Smooth muscle cell (in vitro differentiated cells): ENCODE measurements at regions not wholly inside any gene's neighbourhood (a gene's known extent, or its start where the extent isn't known, plus 50 kb on each side); places are given as distances from the start of the nearest gene placed in this dataset.

Experiments
- DNase-seq: peaks from one replicate; lab custom pipeline; 2025; ENCODE audit not compliant: unreplicated experiment; lab: John Stamatoyannopoulos, UW
- H2AFZ ChIP-seq: fragments of 200-600 bp; sonication (generic); 2 replicates; pipeline ENCODE4 v1.6.0; 2016; ENCODE audit warnings: antibody characterized with exemption, low read depth, mild to moderate bottlenecking
- H3F3A ChIP-seq: fragments of 200-600 bp; sonication (generic); 2 replicates; pipeline ENCODE4 v1.6.0; 2017; ENCODE audit warnings: antibody characterized with exemption, low read depth
- H3K27ac ChIP-seq: fragments of 200-600 bp; sonication (generic); 2 replicates; pipeline ENCODE4 v1.5.1; 2016; ENCODE audit warnings: low read depth, mild to moderate bottlenecking
- H3K27me3 ChIP-seq: fragments of 200-600 bp; sonication (generic); 2 replicates; pipeline ENCODE4 v1.6.1; 2016; ENCODE audit warnings: low read depth, mild to moderate bottlenecking
- H3K36me3 ChIP-seq: fragments of 200-600 bp; sonication (generic); 2 replicates; pipeline ENCODE4 v1.5.1; 2016; ENCODE audit warnings: low read depth
- H3K4me1 ChIP-seq: fragments of 200-600 bp; sonication (generic); 2 replicates; pipeline ENCODE4 v1.5.1; 2016; ENCODE audit warnings: low read depth
- H3K4me2 ChIP-seq: fragments of 200-600 bp; sonication (generic); 2 replicates; pipeline ENCODE4 v1.6.0; 2016; ENCODE audit warnings: mild to moderate bottlenecking
- H3K4me3 ChIP-seq: fragments of 200-600 bp; sonication (generic); 2 replicates; pipeline ENCODE4 v1.5.1; 2016; ENCODE audit warnings: mild to moderate bottlenecking
- H3K79me2 ChIP-seq: fragments of 200-600 bp; sonication (generic); 2 replicates; pipeline ENCODE4 v1.6.0; 2016; ENCODE audit warnings: low read depth, mild to moderate bottlenecking
- H3K9ac ChIP-seq: fragments of 200-600 bp; sonication (generic); 2 replicates; pipeline ENCODE4 v1.6.0; 2016; ENCODE audit warnings: low read depth
- H3K9me3 ChIP-seq: fragments of 200-600 bp; sonication (generic); replicated peaks from 2 replicates; pipeline ENCODE4 v1.5.1; 2016; ENCODE audit warnings: low read depth
- H4K20me1 ChIP-seq: fragments of 200-600 bp; sonication (generic); 2 replicates; pipeline ENCODE4 v1.6.0; 2016; ENCODE audit warnings: low read depth
- CTCF ChIP-seq: fragments of 200-600 bp; sonication (generic); IDR thresholded peaks from 2 replicates; pipeline ENCODE4 v1.5.1; 2017; ENCODE audit warnings: borderline replicate concordance, mild to moderate bottlenecking, antibody characterized with exemption; ENCODE audit not compliant: insufficient read depth, poor library complexity, severe bottlenecking
- WGBS: methylation state at CpG from one replicate; pipeline ENCODE4 v1.1.7; 2016; ENCODE audit warnings: low lambda C conversion rate; 5-methylcytosine and 5-hydroxymethylcytosine counted together

- Histone ChIP-seq H3K4me1 (no peaks in the 10 kb centered on the region), H2AFZ (no peak overlapping the region), H3K27ac (no peak overlapping the region), H3K27me3 (no peaks in the 10 kb centered on the region), H3K4me3 (no peak overlapping the region), H3K4me2 (no peak overlapping the region), H3K9ac (no peak overlapping the region), H4K20me1 (no peaks in the 10 kb centered on the region), H3K9me3 (no peaks in the 10 kb centered on the region), H3F3A (no peaks in the 10 kb centered on the region), H3K79me2 (no peaks in the 10 kb centered on the region), H3K36me3 (no peaks in the 10 kb centered on the region)
- 91% methylated on average over 3 of the region's 3 CpGs for WGBS
- no peak for TF ChIP-seq CTCF
- DNase-seq = no peak
These were observed 821.9 kb downstream of the GRIK2 start for GRCh38 chr6:102215425-102215824.

- Histone ChIP-seq H3K27ac (no peak overlapping the region), H3K36me3 (no peaks in the 10 kb centered on the region), H4K20me1 (no peaks in the 10 kb centered on the region), H3K9me3 (no peaks in the 10 kb centered on the region), H3F3A (no peaks in the 10 kb centered on the region), H2AFZ (no peak overlapping the region), H3K4me2 (no peak overlapping the region), H3K79me2 (no peaks in the 10 kb centered on the region), H3K4me3 (no peak overlapping the region), H3K4me1 (no peaks in the 10 kb centered on the region), H3K9ac (no peak overlapping the region), H3K27me3 (no peaks in the 10 kb centered on the region)
- no peak for DNase-seq
- 92% methylated on average over 2 of the region's 2 CpGs for WGBS
- TF ChIP-seq CTCF = no peak
These were observed 822.7 kb downstream of the GRIK2 start for GRCh38 chr6:102216232-102216631.

- DNase-seq = no peak
- H3K9ac ChIP-seq = no peak overlapping the region
- no peak overlapping the region for H3K4me2 ChIP-seq
- H3F3A ChIP-seq = no peaks in the 10 kb centered on the region
- 92% methylated on average over 8 of the region's 8 CpGs for WGBS
- H3K9me3 ChIP-seq = no peaks in the 10 kb centered on the region
- H3K4me1 ChIP-seq = no peaks in the 10 kb centered on the region
- H3K36me3 ChIP-seq = no peaks in the 10 kb centered on the region
- H3K27ac ChIP-seq = no peak overlapping the region
- H2AFZ ChIP-seq = no peak overlapping the region
- no peaks in the 10 kb centered on the region for H3K79me2 ChIP-seq
- no peaks in the 10 kb centered on the region for H4K20me1 ChIP-seq
- no peaks in the 10 kb centered on the region for H3K27me3 ChIP-seq
- H3K4me3 ChIP-seq = no peak overlapping the region
- TF ChIP-seq CTCF = no peak
These were observed 830.4 kb downstream of the GRIK2 start for GRCh38 chr6:102223942-102224341.

GRCh38 chr6:102229271-102229670, 835.8 kb downstream of the GRIK2 start:
- no peak overlapping the region for H3K27ac ChIP-seq
- no peak for DNase-seq
- H3K4me3 ChIP-seq = no peak overlapping the region
- H3K4me2 ChIP-seq = no peak overlapping the region
- no peak overlapping the region for H3K9ac ChIP-seq
- no peaks in the 10 kb centered on the region for H3K27me3 ChIP-seq
- no peaks in the 10 kb centered on the region for H4K20me1 ChIP-seq
- no peaks in the 10 kb centered on the region for H3F3A ChIP-seq
- no peaks in the 10 kb centered on the region for H3K9me3 ChIP-seq
- H3K4me1 ChIP-seq = peaks cover 10% of the 10 kb centered on the region
- no peaks in the 10 kb centered on the region for H3K79me2 ChIP-seq
- H2AFZ ChIP-seq = no peak overlapping the region
- WGBS = 76% methylated on average over 1 of the region's 1 CpG
- no peaks in the 10 kb centered on the region for H3K36me3 ChIP-seq
- no peak for TF ChIP-seq CTCF
